H9 (cell line): ENCODE measurements at regions not wholly inside any gene's neighbourhood (a gene's known extent, or its start where the extent isn't known, plus 50 kb on each side); places are given as distances from the start of the nearest gene placed in this dataset.

Experiments used
- DNase-seq: peaks from one replicate; pipeline ENCODE4 v3.0.0-alpha.2; 2017
- H2AFZ ChIP-seq: one replicate; pipeline ENCODE4 v1.6.1; 2013; ENCODE audit warnings: mild to moderate bottlenecking, low read length, control low read depth, moderate library complexity
- H2AK5ac ChIP-seq: 2 replicates; pipeline ENCODE4 v1.6.1; 2013; ENCODE audit warnings: low read length, control low read depth, mixed read lengths; ENCODE audit not compliant: insufficient read length
- H2BK120ac ChIP-seq: one replicate; pipeline ENCODE4 v1.6.1; 2013; ENCODE audit warnings: low read depth, mild to moderate bottlenecking, low read length, control low read depth, inconsistent platforms; ENCODE audit not compliant: poor library complexity, severe bottlenecking
- H2BK12ac ChIP-seq: 2 replicates; pipeline ENCODE4 v1.6.1; 2013; ENCODE audit warnings: low read length, control low read depth, mixed read lengths, low read depth; ENCODE audit not compliant: insufficient read length
- H2BK15ac ChIP-seq: 2 replicates; pipeline ENCODE4 v1.6.1; 2013; ENCODE audit warnings: low read depth, low read length, control low read depth
- H2BK20ac ChIP-seq: one replicate; pipeline ENCODE4 v1.6.1; 2013; ENCODE audit warnings: low read depth, mild to moderate bottlenecking, low read length, control low read depth, inconsistent platforms; ENCODE audit not compliant: poor library complexity, severe bottlenecking
- H2BK5ac ChIP-seq: 2 replicates; pipeline ENCODE4 v1.6.1; 2013; ENCODE audit warnings: low read length, control low read depth, mixed read lengths; ENCODE audit not compliant: insufficient read length
- H3K14ac ChIP-seq: 2 replicates; pipeline ENCODE4 v1.6.1; 2013; ENCODE audit warnings: low read length, control low read depth; ENCODE audit not compliant: insufficient read depth
- H3K18ac ChIP-seq: 2 replicates; pipeline ENCODE4 v1.6.1; 2013; ENCODE audit warnings: low read depth, mild to moderate bottlenecking, mixed read lengths, low read length, control low read depth; ENCODE audit not compliant: insufficient read length
- H3K23ac ChIP-seq: 2 replicates; pipeline ENCODE4 v1.6.1; 2013; ENCODE audit warnings: low read length, control low read depth, mixed read lengths, low read depth; ENCODE audit not compliant: insufficient read length
- H3K23me2 ChIP-seq: 2 replicates; pipeline ENCODE4 v1.6.1; 2013; ENCODE audit warnings: low read depth, mild to moderate bottlenecking, mixed read lengths, low read length, control low read depth; ENCODE audit not compliant: insufficient read length, poor library complexity, severe bottlenecking
- H3K27ac ChIP-seq: 2 replicates; pipeline ENCODE4 v1.5.1; 2013; ENCODE audit warnings: low read length, control low read depth, mixed read lengths, low read depth; ENCODE audit not compliant: insufficient read length
- H3K27me3 ChIP-seq: 2 replicates; pipeline ENCODE4 v1.6.1; 2013; ENCODE audit warnings: low read length, control low read depth, inconsistent platforms; ENCODE audit not compliant: insufficient read depth
- H3K4ac ChIP-seq: 2 replicates; pipeline ENCODE4 v1.6.1; 2013; ENCODE audit warnings: low read depth, mild to moderate bottlenecking, control low read depth, inconsistent platforms, low read length, moderate library complexity
- H3K4me1 ChIP-seq: 2 replicates; pipeline ENCODE4 v1.6.1; 2013; ENCODE audit warnings: low read length, control low read depth, inconsistent platforms; ENCODE audit not compliant: insufficient read depth
- H3K4me2 ChIP-seq: 2 replicates; pipeline ENCODE4 v1.6.1; 2013; ENCODE audit warnings: low read length, control low read depth, mixed read lengths; ENCODE audit not compliant: insufficient read length, insufficient read depth
- H3K56ac ChIP-seq: 2 replicates; pipeline ENCODE4 v1.6.1; 2013; ENCODE audit warnings: low read depth, mild to moderate bottlenecking, mixed read lengths, low read length, control low read depth; ENCODE audit not compliant: insufficient read length
- H3K79me1 ChIP-seq: 2 replicates; pipeline ENCODE4 v1.6.1; 2013; ENCODE audit warnings: low read depth, mild to moderate bottlenecking, moderate library complexity, low read length, control low read depth, inconsistent platforms; ENCODE audit not compliant: insufficient read depth, poor library complexity, severe bottlenecking
- H3K79me2 ChIP-seq: 2 replicates; pipeline ENCODE4 v1.6.1; 2013; ENCODE audit warnings: low read length, control low read depth, inconsistent platforms; ENCODE audit not compliant: insufficient read depth
- H3K9ac ChIP-seq: 2 replicates; pipeline ENCODE4 v1.6.1; 2013; ENCODE audit warnings: low read length, control low read depth, mixed read lengths; ENCODE audit not compliant: insufficient read length; ENCODE audit errors: extremely low read depth
- H3K9me3 ChIP-seq: one replicate; pipeline ENCODE4 v1.6.1; 2013; ENCODE audit warnings: low read depth, low read length, inconsistent platforms; ENCODE audit not compliant: control insufficient read depth
- H3T11ph ChIP-seq: one replicate; pipeline ENCODE4 v1.6.1; 2013; ENCODE audit warnings: mild to moderate bottlenecking, low read length, control low read depth, inconsistent platforms
- H4K20me1 ChIP-seq: one replicate; pipeline ENCODE4 v1.6.1; 2013; ENCODE audit not compliant: control insufficient read depth, insufficient read length, insufficient read depth
- H4K5ac ChIP-seq: 2 replicates; pipeline ENCODE4 v1.6.1; 2013; ENCODE audit warnings: low read depth, mild to moderate bottlenecking, mixed read lengths, low read length, control low read depth; ENCODE audit not compliant: insufficient read length
- H4K8ac ChIP-seq: replicated peaks from 2 replicates; pipeline ENCODE4 v1.6.1; 2013; ENCODE audit warnings: low read length, control low read depth, mixed read lengths, low read depth; ENCODE audit not compliant: insufficient read length
- H4K91ac ChIP-seq: 2 replicates; pipeline ENCODE4 v1.6.1; 2013; ENCODE audit warnings: low read depth, mild to moderate bottlenecking, moderate library complexity, mixed read lengths, low read length, control low read depth; ENCODE audit not compliant: insufficient read length
- H3K27ac Mint-ChIP-seq, 3 experiments: 2 replicates in 2 of 3; 3 replicates in 1 of 3; pipeline ENCODE4 v1.8.0; 2020 to 2021; ENCODE audit warnings: mixed read lengths in 3 of 3, mild to moderate bottlenecking in 1 of 3, moderate library complexity in 1 of 3
- H3K27me3 Mint-ChIP-seq: 2 replicates; pipeline ENCODE4 v1.8.0; 2021; ENCODE audit warnings: low read depth, mild to moderate bottlenecking, moderate library complexity, mixed read lengths
- H3K36me3 Mint-ChIP-seq, 3 experiments: 2 replicates in 2 of 3; 3 replicates in 1 of 3; pipeline ENCODE4 v1.8.0; 2020 to 2021; ENCODE audit warnings: low read depth in 3 of 3, mixed read lengths in 3 of 3; ENCODE audit not compliant: insufficient read depth in 1 of 3
- H3K4me1 Mint-ChIP-seq, 2 experiments: 2 replicates each; pipeline ENCODE4 v1.8.0; 2020; ENCODE audit warnings: mixed read lengths in 2 of 2
- H3K4me3 Mint-ChIP-seq, 2 experiments: 2 replicates in 1 of 2; 3 replicates in 1 of 2; pipeline ENCODE4 v1.8.0; 2020 to 2021; ENCODE audit warnings: mild to moderate bottlenecking in 2 of 2, mixed read lengths in 2 of 2, moderate library complexity in 1 of 2
- H3K9me3 Mint-ChIP-seq, 2 experiments: 2 replicates in 1 of 2; 3 replicates in 1 of 2; pipeline ENCODE4 v1.8.0; 2020; ENCODE audit warnings: mild to moderate bottlenecking in 2 of 2, mixed read lengths in 2 of 2, moderate library complexity in 1 of 2
- WGBS: extraction: QIAGEN DNeasy Blood & Tissue Kit; methylation state at CpG from one replicate; pipeline ENCODE4 v1.1.7; 2013; ENCODE audit warnings: missing lambda C conversion rate, low lambda C conversion rate, mixed read lengths; ENCODE audit not compliant: insufficient read length; ENCODE audit errors: extremely low coverage; 5-methylcytosine and 5-hydroxymethylcytosine counted together
- TF ChIP-seq, protein P1 (sequence below): fragments of 200-600 bp; sonication (generic); conservative IDR thresholded peaks from 3 replicates; pipeline ENCODE4 v1.8.0; 2021; ENCODE audit warnings: antibody characterized with exemption, mild to moderate bottlenecking

DNA sequence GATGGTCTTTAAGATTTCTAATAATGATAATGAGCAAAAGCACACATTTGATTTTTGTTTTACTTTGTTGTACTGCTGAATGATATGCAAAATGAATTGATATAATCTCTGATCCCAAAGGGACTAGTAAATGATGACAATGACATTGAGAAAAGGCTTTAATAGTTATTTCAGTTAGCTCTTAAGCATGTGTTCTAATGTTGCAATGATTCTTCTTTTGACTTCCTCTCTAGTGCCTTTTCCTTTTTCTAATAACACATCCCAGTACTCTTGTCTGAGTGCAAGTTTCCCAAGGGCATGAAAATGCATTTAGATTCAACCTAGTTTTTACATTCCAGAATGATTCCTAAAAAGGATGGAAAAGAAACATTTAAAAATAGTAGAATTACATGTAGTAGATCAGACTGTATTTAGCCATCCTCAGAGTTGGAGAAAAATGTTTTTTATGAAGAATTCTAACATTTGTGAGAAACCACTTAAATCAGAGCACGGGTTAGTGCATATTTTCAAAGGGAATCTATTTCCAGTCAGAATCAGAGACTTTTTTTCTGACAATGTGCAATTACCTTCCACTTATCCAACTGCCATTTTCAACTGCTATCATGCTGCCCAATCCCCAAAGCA, 508.8 kb downstream of the C4orf33 start:
- no peak overlapping the region for H3K23ac ChIP-seq
- H2BK12ac ChIP-seq: no peak overlapping the region
- H4K8ac ChIP-seq: no peak overlapping the region
- H3K4me1 Mint-ChIP-seq: no peaks in the 10 kb centered on the region
- H2AK5ac ChIP-seq: no peak overlapping the region
- TF ChIP-seq, protein P1, sequence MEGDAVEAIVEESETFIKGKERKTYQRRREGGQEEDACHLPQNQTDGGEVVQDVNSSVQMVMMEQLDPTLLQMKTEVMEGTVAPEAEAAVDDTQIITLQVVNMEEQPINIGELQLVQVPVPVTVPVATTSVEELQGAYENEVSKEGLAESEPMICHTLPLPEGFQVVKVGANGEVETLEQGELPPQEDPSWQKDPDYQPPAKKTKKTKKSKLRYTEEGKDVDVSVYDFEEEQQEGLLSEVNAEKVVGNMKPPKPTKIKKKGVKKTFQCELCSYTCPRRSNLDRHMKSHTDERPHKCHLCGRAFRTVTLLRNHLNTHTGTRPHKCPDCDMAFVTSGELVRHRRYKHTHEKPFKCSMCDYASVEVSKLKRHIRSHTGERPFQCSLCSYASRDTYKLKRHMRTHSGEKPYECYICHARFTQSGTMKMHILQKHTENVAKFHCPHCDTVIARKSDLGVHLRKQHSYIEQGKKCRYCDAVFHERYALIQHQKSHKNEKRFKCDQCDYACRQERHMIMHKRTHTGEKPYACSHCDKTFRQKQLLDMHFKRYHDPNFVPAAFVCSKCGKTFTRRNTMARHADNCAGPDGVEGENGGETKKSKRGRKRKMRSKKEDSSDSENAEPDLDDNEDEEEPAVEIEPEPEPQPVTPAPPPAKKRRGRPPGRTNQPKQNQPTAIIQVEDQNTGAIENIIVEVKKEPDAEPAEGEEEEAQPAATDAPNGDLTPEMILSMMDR: no peak
- H3K14ac ChIP-seq: no peak overlapping the region
- no peak overlapping the region for H2BK15ac ChIP-seq
- no peak overlapping the region for H2AFZ ChIP-seq
- no peak overlapping the region for H3T11ph ChIP-seq
- H2BK20ac ChIP-seq: no peak overlapping the region
- H4K20me1 ChIP-seq: no peaks in the 10 kb centered on the region
- H3K4me3 Mint-ChIP-seq: no peak overlapping the region
- no CpG with 5 or more reads among the region's 1 CpG for WGBS
- no peaks in the 10 kb centered on the region for H3K4me1 ChIP-seq
- H3K27me3 Mint-ChIP-seq: no peaks in the 10 kb centered on the region
- no peaks in the 10 kb centered on the region for H3K79me2 ChIP-seq
- no peak overlapping the region for H3K9ac ChIP-seq
- H2BK5ac ChIP-seq: no peak overlapping the region
- DNase-seq: no peak
- H4K91ac ChIP-seq: no peak overlapping the region
- H3K79me1 ChIP-seq: no peaks in the 10 kb centered on the region
- H3K9me3 Mint-ChIP-seq: no peaks in the 10 kb centered on the region
- H3K27ac Mint-ChIP-seq: no peak overlapping the region
- H3K27me3 ChIP-seq: no peaks in the 10 kb centered on the region
- no peak overlapping the region for H3K18ac ChIP-seq
- no peak overlapping the region for H3K56ac ChIP-seq
- H3K27ac ChIP-seq: no peak overlapping the region
- H3K23me2 ChIP-seq: no peaks in the 10 kb centered on the region
- no peak overlapping the region for H2BK120ac ChIP-seq
- H3K4ac ChIP-seq: no peak overlapping the region
- no peak overlapping the region for H3K4me2 ChIP-seq
- no peaks in the 10 kb centered on the region; a peak in 1 of 7 replicates for H3K36me3 Mint-ChIP-seq
- H3K9me3 ChIP-seq: no peaks in the 10 kb centered on the region
- H4K5ac ChIP-seq: no peak overlapping the region
